PC-3 (cell line): ENCODE measurements at regions not wholly inside any gene's neighbourhood (a gene's known extent, or its start where the extent isn't known, plus 50 kb on each side); places are given as distances from the start of the nearest gene placed in this dataset.

Experiments
- ATAC-seq: fragments of 200-7000 bp; cut with Tn5 transposase; 2 replicates; pipeline ENCODE4 v1.9.1; 2020; ENCODE audit warnings: mild to moderate bottlenecking, moderate library complexity
- BruUV-seq: library from RNA; stranded (reverse); fragments of 400-500 nt; replicated peaks from 2 replicates; lab custom pipeline; 2021; lab: Mats Ljungman, UMichigan
- CTCF ChIA-PET: fragments of 300-600 bp; sonication (Branson Sonifier 250); formaldehyde crosslinking; loops from one replicate; lab custom pipeline; 2022; ENCODE audit warnings: antibody characterized with exemption; lab: Charles Lee
- POLR2A ChIA-PET: fragments of 300-600 bp; sonication (Branson Sonifier 250); formaldehyde crosslinking; loops from one replicate; lab custom pipeline; 2022; ENCODE audit warnings: antibody characterized with exemption; ENCODE audit not compliant: unreplicated experiment; lab: Charles Lee
- DNase-seq: peaks from one replicate; pipeline ENCODE4 v3.0.0-alpha.2; 2015
- H2AFZ ChIP-seq: fragments of 300-600 bp; sonication (generic); 2 replicates; pipeline ENCODE4 v1.6.0; 2016; ENCODE audit warnings: antibody characterized with exemption, low read length
- H3F3A ChIP-seq: fragments of 300-600 bp; sonication (generic); one replicate; pipeline ENCODE4 v1.6.0; 2017; ENCODE audit warnings: antibody characterized with exemption, low read length, control low read depth, mild to moderate bottlenecking; ENCODE audit not compliant: unreplicated experiment
- H3K27ac ChIP-seq: fragments of 300-600 bp; sonication (generic); 2 replicates; pipeline ENCODE4 v1.5.1; 2016; ENCODE audit warnings: mild to moderate bottlenecking, low read length
- H3K27me3 ChIP-seq: fragments of 300-600 bp; sonication (generic); 2 replicates; pipeline ENCODE4 v1.6.1; 2016; ENCODE audit warnings: low read length, mixed read lengths
- H3K36me3 ChIP-seq: fragments of 300-600 bp; sonication (generic); 2 replicates; pipeline ENCODE4 v1.6.1; 2016; ENCODE audit warnings: low read depth, mixed run types, low read length, mixed read lengths
- H3K4me1 ChIP-seq: fragments of 300-600 bp; sonication (generic); 2 replicates; pipeline ENCODE4 v1.5.1; 2016; ENCODE audit warnings: low read length; ENCODE audit not compliant: insufficient read depth
- H3K4me2 ChIP-seq: fragments of 300-600 bp; sonication (generic); 2 replicates; pipeline ENCODE4 v1.6.0; 2016; ENCODE audit warnings: low read length
- H3K4me3 ChIP-seq: fragments of 300-600 bp; sonication (generic); 2 replicates; pipeline ENCODE4 v1.5.1; 2016; ENCODE audit warnings: mild to moderate bottlenecking, low read length, mixed read lengths
- H3K79me2 ChIP-seq: fragments of 300-600 bp; sonication (generic); 2 replicates; pipeline ENCODE4 v1.6.1; 2017; ENCODE audit warnings: low read length, mixed read lengths
- H3K9ac ChIP-seq: fragments of 300-600 bp; sonication (generic); 2 replicates; pipeline ENCODE4 v1.6.0; 2016; ENCODE audit warnings: mild to moderate bottlenecking, low read length
- H3K9me2 ChIP-seq: fragments of 300-600 bp; sonication (generic); replicated peaks from 2 replicates; pipeline ENCODE4 v1.6.1; 2016; ENCODE audit warnings: mixed run types, low read length, mixed read lengths
- H3K9me3 ChIP-seq: fragments of 300-600 bp; sonication (generic); 2 replicates; pipeline ENCODE4 v1.6.1; 2016; ENCODE audit warnings: low read length, mixed read lengths
- H4K20me1 ChIP-seq: fragments of 300-600 bp; sonication (generic); 2 replicates; pipeline ENCODE4 v1.6.1; 2016; ENCODE audit warnings: low read length, mixed read lengths
- EZH2 ChIP-seq: fragments of 300-600 bp; sonication (generic); IDR thresholded peaks from one replicate; pipeline ENCODE4 v1.6.1; 2017; ENCODE audit warnings: antibody characterized with exemption, mild to moderate bottlenecking, low read length; ENCODE audit not compliant: unreplicated experiment
- EZH2phosphoT487 ChIP-seq: fragments of 300-600 bp; sonication (generic); IDR thresholded peaks from 2 replicates; pipeline ENCODE4 v1.6.1; 2018; ENCODE audit warnings: mild to moderate bottlenecking, antibody characterized with exemption, low read length, borderline replicate concordance
- intact Hi-C: fragments of 100-400 bp; cut with micrococcal nuclease; formaldehyde crosslinking; loops from 2 replicates; pipeline ENCODE4 v1.9.0; 2023
- TF ChIP-seq, protein P1 (sequence below): fragments of 300-600 bp; sonication (generic); conservative IDR thresholded peaks from 2 replicates; pipeline ENCODE4 v1.5.1; 2017; ENCODE audit warnings: antibody characterized with exemption, low read depth, mild to moderate bottlenecking, low read length

DNA sequence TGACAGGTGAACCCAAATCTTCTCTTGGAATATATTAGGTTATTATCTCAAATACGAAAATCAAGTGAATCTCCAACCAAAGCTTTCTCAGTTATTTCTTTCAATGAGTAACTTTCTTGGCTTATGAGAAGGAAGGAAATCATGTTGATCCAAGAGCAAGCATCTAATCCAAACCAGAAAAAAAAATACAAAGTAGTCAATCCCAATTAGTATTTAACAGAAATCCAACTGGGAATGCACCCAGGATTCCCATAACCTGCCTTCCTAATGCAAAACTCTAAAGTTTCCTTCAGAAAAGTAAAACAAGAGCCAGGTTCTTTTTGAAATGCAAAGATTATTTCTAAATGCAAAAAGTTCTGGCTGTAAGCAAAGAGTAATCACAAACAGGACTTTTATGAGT lies 289.3 kb downstream of the SHOX2 start:
- H3F3A ChIP-seq, result no peaks in the 10 kb centered on the region
- no peak overlapping the region for H3K4me2 ChIP-seq
- CTCF ChIA-PET, result no interaction called here
- no peak overlapping the region for H3K9ac ChIP-seq
- no peak overlapping the region for H3K27ac ChIP-seq
- no peak for DNase-seq
- H2AFZ ChIP-seq, result no peak overlapping the region
- H3K36me3 ChIP-seq, result no peaks in the 10 kb centered on the region
- no peaks in the 10 kb centered on the region for H3K9me2 ChIP-seq
- H3K27me3 ChIP-seq, result no peaks in the 10 kb centered on the region
- H3K9me3 ChIP-seq, result no peaks in the 10 kb centered on the region
- H3K4me3 ChIP-seq, result no peak overlapping the region
- POLR2A ChIA-PET, result no interaction called here
- no peaks in the 10 kb centered on the region for H4K20me1 ChIP-seq
- no peaks in the 10 kb centered on the region for H3K4me1 ChIP-seq
- BruUV-seq, result no TSS peak
- intact Hi-C loops, result no loop called here
- ATAC-seq, result no peak
- H3K79me2 ChIP-seq, result no peaks in the 10 kb centered on the region
- TF ChIP-seq EZH2phosphoT487 (no peak), EZH2 (no peak)
- TF ChIP-seq, protein P1, sequence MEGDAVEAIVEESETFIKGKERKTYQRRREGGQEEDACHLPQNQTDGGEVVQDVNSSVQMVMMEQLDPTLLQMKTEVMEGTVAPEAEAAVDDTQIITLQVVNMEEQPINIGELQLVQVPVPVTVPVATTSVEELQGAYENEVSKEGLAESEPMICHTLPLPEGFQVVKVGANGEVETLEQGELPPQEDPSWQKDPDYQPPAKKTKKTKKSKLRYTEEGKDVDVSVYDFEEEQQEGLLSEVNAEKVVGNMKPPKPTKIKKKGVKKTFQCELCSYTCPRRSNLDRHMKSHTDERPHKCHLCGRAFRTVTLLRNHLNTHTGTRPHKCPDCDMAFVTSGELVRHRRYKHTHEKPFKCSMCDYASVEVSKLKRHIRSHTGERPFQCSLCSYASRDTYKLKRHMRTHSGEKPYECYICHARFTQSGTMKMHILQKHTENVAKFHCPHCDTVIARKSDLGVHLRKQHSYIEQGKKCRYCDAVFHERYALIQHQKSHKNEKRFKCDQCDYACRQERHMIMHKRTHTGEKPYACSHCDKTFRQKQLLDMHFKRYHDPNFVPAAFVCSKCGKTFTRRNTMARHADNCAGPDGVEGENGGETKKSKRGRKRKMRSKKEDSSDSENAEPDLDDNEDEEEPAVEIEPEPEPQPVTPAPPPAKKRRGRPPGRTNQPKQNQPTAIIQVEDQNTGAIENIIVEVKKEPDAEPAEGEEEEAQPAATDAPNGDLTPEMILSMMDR, result no peak

DNA sequence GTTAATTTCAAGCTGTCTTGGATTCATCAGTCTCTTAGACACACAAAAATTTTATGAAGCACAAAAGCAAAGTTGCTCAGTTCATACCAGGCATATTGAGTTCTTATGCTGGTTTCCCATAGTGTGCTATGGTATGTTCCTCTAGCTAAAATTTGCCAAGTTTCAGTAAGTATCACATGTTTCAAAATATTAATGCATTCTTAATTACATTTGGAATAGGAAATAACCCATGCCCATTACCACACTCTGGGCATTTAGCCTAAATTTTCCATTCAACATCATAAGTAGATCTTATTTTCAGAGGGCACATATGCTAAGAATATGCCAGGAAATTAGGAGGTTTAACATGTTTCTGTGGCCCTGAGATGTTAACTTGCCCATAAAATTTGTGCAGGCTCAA lies 289.9 kb downstream of the SHOX2 start:
- POLR2A ChIA-PET, result no interaction called here

DNA sequence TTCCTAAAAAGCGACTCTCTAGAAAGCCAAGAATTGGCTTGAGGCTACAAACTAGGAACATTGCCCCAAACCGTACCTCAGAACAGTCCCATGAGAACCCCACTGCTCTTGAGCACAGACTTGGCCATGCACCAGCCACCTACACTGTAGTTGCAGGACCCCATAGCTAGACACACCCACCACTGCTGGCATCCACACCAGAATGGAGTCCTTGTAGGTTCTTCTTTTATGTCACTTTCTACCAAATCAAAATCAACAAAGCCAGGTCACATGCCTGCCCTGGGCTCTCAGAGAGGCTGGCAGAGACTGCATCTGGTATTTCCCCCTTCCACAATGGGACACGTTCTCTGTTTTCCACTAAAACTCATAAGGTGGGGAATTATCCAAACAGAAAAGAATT lies 290.5 kb downstream of the SHOX2 start:
- no peaks in the 10 kb centered on the region for H3K4me1 ChIP-seq
- H3K27ac ChIP-seq, result no peak overlapping the region
- ATAC-seq (no peak), DNase-seq (no peak)
- H4K20me1 ChIP-seq, result no peaks in the 10 kb centered on the region
- POLR2A ChIA-PET, result no interaction called here
- no peaks in the 10 kb centered on the region for H3K79me2 ChIP-seq
- H3F3A ChIP-seq, result no peaks in the 10 kb centered on the region
- H3K27me3 ChIP-seq, result no peaks in the 10 kb centered on the region
- no peak overlapping the region for H2AFZ ChIP-seq
- H3K36me3 ChIP-seq, result no peaks in the 10 kb centered on the region
- no peak overlapping the region for H3K4me2 ChIP-seq
- H3K9me2 ChIP-seq, result no peaks in the 10 kb centered on the region
- no peaks in the 10 kb centered on the region for H3K9me3 ChIP-seq
- no TSS peak for BruUV-seq
- intact Hi-C loops, result no loop called here
- TF ChIP-seq, protein P1, result no peak
- TF ChIP-seq EZH2phosphoT487 (no peak), EZH2 (no peak)
- H3K9ac ChIP-seq, result no peak overlapping the region
- CTCF ChIA-PET, result interaction anchor here (0.6 kb wide), 1 partner anchor 40 kb away, joined by 3 read pairs; no protein-coding TSS in a partner anchor
- no peak overlapping the region for H3K4me3 ChIP-seq

More for the DNA sequence above, 289.9 kb downstream of the SHOX2 start:
- Histone ChIP-seq H3K36me3 (no peaks in the 10 kb centered on the region), H3K4me3 (no peak overlapping the region), H3K9me2 (no peaks in the 10 kb centered on the region), H3K9me3 (no peaks in the 10 kb centered on the region), H3K27me3 (no peaks in the 10 kb centered on the region), H4K20me1 (no peaks in the 10 kb centered on the region), H3K79me2 (no peaks in the 10 kb centered on the region), H3K4me2 (no peak overlapping the region), H3K9ac (no peak overlapping the region), H2AFZ (no peak overlapping the region), H3F3A (no peaks in the 10 kb centered on the region), H3K27ac (no peak overlapping the region), H3K4me1 (no peaks in the 10 kb centered on the region)
- no peak for TF ChIP-seq EZH2
- TF ChIP-seq EZH2phosphoT487, result no peak
- TF ChIP-seq, protein P1, result no peak
- intact Hi-C loops, result no loop called here
- no TSS peak for BruUV-seq
- ATAC-seq, result no peak
- no peak for DNase-seq
- CTCF ChIA-PET, result interaction anchor here (0.6 kb wide), 1 partner anchor 40 kb away, joined by 3 read pairs; no protein-coding TSS in a partner anchor
